HCT116 (cell line): ENCODE measurements at regions not wholly inside any gene's neighbourhood (a gene's known extent, or its start where the extent isn't known, plus 50 kb on each side); places are given as distances from the start of the nearest gene placed in this dataset.

Experiments used
- ATAC-seq: fragments of 200-7000 bp; cut with Tn5 transposase; 2 replicates; pipeline ENCODE4 v1.9.1; 2020; ENCODE audit warnings: mild to moderate bottlenecking, moderate library complexity
- BruUV-seq: library from RNA; stranded (reverse); fragments of 400-500 nt; replicated peaks from 2 replicates; lab custom pipeline; 2021; lab: Mats Ljungman, UMichigan
- CTCF ChIA-PET: fragments of 300-600 bp; sonication (Branson Sonifier 250); formaldehyde crosslinking; loops from one replicate; lab custom pipeline; 2021; ENCODE audit warnings: antibody characterized with exemption; lab: Charles Lee
- POLR2A ChIA-PET: fragments of 300-600, 350-600 bp; sonication (Branson Sonifier 250); formaldehyde crosslinking; loops from one replicate; lab custom pipeline; 2021; ENCODE audit warnings: antibody characterized with exemption; lab: Charles Lee
- RAD21 ChIA-PET, 2 experiments: fragments of 300-600 bp; sonication (Branson Sonifier 250); formaldehyde crosslinking; loops; one replicate each; lab custom pipeline; 2023; ENCODE audit warnings: low total read pairs in 2 of 2; ENCODE audit not compliant: uncharacterized antibody in 2 of 2, unreplicated experiment in 2 of 2, low non-redundant PET in 1 of 2; lab: Charles Lee
- DNase-seq: peaks from one replicate; pipeline ENCODE4 v3.0.0-alpha.2; 2010; ENCODE audit warnings: low read depth, low spot score
- H2AFZ ChIP-seq: fragments of 200-600 bp; shearing (Covaris generic), sonication (generic); 2 replicates; pipeline ENCODE4 v1.6.1; 2017; ENCODE audit warnings: low read depth, mixed run types, mixed read lengths, antibody characterized with exemption, low read length; ENCODE audit not compliant: poor library complexity, severe bottlenecking
- H3K27ac ChIP-seq: 2 replicates; pipeline ENCODE4 v1.5.1; 2012; ENCODE audit warnings: low read depth, low read length
- H3K27me3 ChIP-seq: fragments of 200-600 bp; sonication (generic); 2 replicates; pipeline ENCODE4 v1.6.1; 2016; ENCODE audit warnings: mixed run types, low read length, mixed read lengths; ENCODE audit not compliant: insufficient read depth
- H3K36me3 ChIP-seq, 2 experiments: fragments of 200-500 bp in 1 of 2; fragments of 200-600 bp in 1 of 2; sonication (Bioruptor generic) in 1 of 2; sonication (generic) in 1 of 2; 2 replicates each; pipeline versions ENCODE4 v1.5.1 to v1.6.1; 2014 to 2016; ENCODE audit warnings: low read length in 2 of 2, inconsistent platforms in 1 of 2, mixed read lengths in 1 of 2, mixed run types in 1 of 2; ENCODE audit not compliant: insufficient read depth in 2 of 2, control insufficient read depth in 1 of 2
- H3K4me1 ChIP-seq, 2 experiments: fragments of 200-600 bp in 1 of 2; sonication (generic) in 1 of 2; 2 replicates each; pipeline versions ENCODE4 v1.5.1 to v1.6.1; 2012 to 2017; ENCODE audit warnings: low read length in 2 of 2, inconsistent platforms in 1 of 2, mild to moderate bottlenecking in 1 of 2, mixed read lengths in 1 of 2, mixed run types in 1 of 2, moderate library complexity in 1 of 2; ENCODE audit not compliant: insufficient read depth in 2 of 2, control insufficient read depth in 1 of 2
- H3K4me2 ChIP-seq: fragments of 200-600 bp; sonication (generic); 2 replicates; pipeline ENCODE4 v1.6.1; 2017; ENCODE audit warnings: mixed run types, low read length, mixed read lengths
- H3K4me3 ChIP-seq, 2 experiments: fragments of 200-600 bp in 1 of 2; sonication (generic) in 1 of 2; replicated peaks in 1 of 2; 2 replicates each; pipeline ENCODE4 v1.5.1; 2011 to 2016; ENCODE audit warnings: low read length in 2 of 2, control low read depth in 1 of 2, low read depth in 1 of 2, mild to moderate bottlenecking in 1 of 2, mixed read lengths in 1 of 2, mixed run types in 1 of 2
- H3K79me2 ChIP-seq: fragments of 200-600 bp; sonication (generic); 2 replicates; pipeline ENCODE4 v1.6.1; 2017; ENCODE audit warnings: mild to moderate bottlenecking, mixed run types, low read length, moderate library complexity, mixed read lengths; ENCODE audit not compliant: insufficient read depth
- H3K9ac ChIP-seq: fragments of 200-600 bp; sonication (generic); 2 replicates; pipeline ENCODE4 v1.6.1; 2016; ENCODE audit warnings: low read length, mixed read lengths
- H3K9me2 ChIP-seq: fragments of 200-600 bp; sonication (generic), shearing (Covaris generic); 2 replicates; pipeline ENCODE4 v1.6.1; 2017; ENCODE audit warnings: mixed run types, mild to moderate bottlenecking, moderate library complexity; ENCODE audit not compliant: insufficient read depth
- H3K9me3 ChIP-seq, 2 experiments: fragments of 200-500 bp in 1 of 2; fragments of 200-600 bp in 1 of 2; sonication (Bioruptor generic) in 1 of 2; sonication (generic) in 1 of 2; 2 replicates each; pipeline ENCODE4 v1.6.1; 2014 to 2017; ENCODE audit warnings: low read length in 2 of 2, mixed read lengths in 2 of 2, inconsistent platforms in 1 of 2, low read depth in 1 of 2, mild to moderate bottlenecking in 1 of 2, mixed run types in 1 of 2, moderate library complexity in 1 of 2; ENCODE audit not compliant: control insufficient read depth in 1 of 2, insufficient read depth in 1 of 2
- H4K20me1 ChIP-seq: fragments of 200-600 bp; sonication (generic), shearing (Covaris generic); 2 replicates; pipeline ENCODE4 v1.6.1; 2017; ENCODE audit warnings: mixed run types, mild to moderate bottlenecking, moderate library complexity; ENCODE audit not compliant: insufficient read depth
- ATF3 ChIP-seq: IDR thresholded peaks from 2 replicates; pipeline ENCODE4 v1.6.1; 2012
- CEBPB ChIP-seq: IDR thresholded peaks from 2 replicates; pipeline ENCODE4 v1.6.1; 2012; ENCODE audit warnings: low read depth
- CTCF ChIP-seq, 3 experiments: fragments of 200-600 bp in 1 of 3; sonication (generic) in 1 of 3; IDR thresholded peaks in 2 of 3; conservative IDR thresholded peaks in 1 of 3; 2 replicates each; pipeline ENCODE4 v1.5.1; 2012 to 2017; ENCODE audit warnings: low read depth in 2 of 3, low read length in 2 of 3, antibody characterized with exemption in 1 of 3, borderline replicate concordance in 1 of 3, control low read depth in 1 of 3, mild to moderate bottlenecking in 1 of 3, mixed read lengths in 1 of 3, mixed run types in 1 of 3, moderate library complexity in 1 of 3; ENCODE audit not compliant: insufficient read depth in 1 of 3
- EGR1 ChIP-seq: IDR thresholded peaks from 2 replicates; pipeline ENCODE4 v1.6.1; 2012; ENCODE audit warnings: low read depth
- ELF1 ChIP-seq: IDR thresholded peaks from 2 replicates; pipeline ENCODE4 v1.6.1; 2012; ENCODE audit warnings: low read depth, borderline replicate concordance
- EZH2 ChIP-seq: fragments of 200-600 bp; sonication (generic); IDR thresholded peaks from 2 replicates; pipeline ENCODE4 v1.6.1; 2017; ENCODE audit warnings: antibody characterized with exemption, mixed run types
- EZH2phosphoT487 ChIP-seq: fragments of 200-600 bp; IDR thresholded peaks from 2 replicates; pipeline ENCODE4 v1.6.1; 2018; ENCODE audit warnings: antibody characterized with exemption, borderline replicate concordance
- JUND ChIP-seq: IDR thresholded peaks from 2 replicates; pipeline ENCODE4 v1.6.1; 2012
- MAX ChIP-seq: IDR thresholded peaks from 2 replicates; pipeline ENCODE4 v1.6.1; 2012
- POLR2AphosphoS5 ChIP-seq: IDR thresholded peaks from 2 replicates; pipeline ENCODE4 v1.6.1; 2011; ENCODE audit warnings: mild to moderate bottlenecking, low read depth, low read length, moderate library complexity
- RAD21 ChIP-seq: IDR thresholded peaks from 2 replicates; pipeline ENCODE4 v1.6.1; 2012; ENCODE audit warnings: low read depth, mild to moderate bottlenecking
- REST ChIP-seq: IDR thresholded peaks from 2 replicates; pipeline ENCODE4 v1.6.1; 2012; ENCODE audit warnings: low read depth
- SRF ChIP-seq: IDR thresholded peaks from 2 replicates; pipeline ENCODE4 v1.6.1; 2012; ENCODE audit warnings: low read depth
- TCF7L2 ChIP-seq: IDR thresholded peaks from 2 replicates; pipeline ENCODE4 v1.7.0; 2011; ENCODE audit warnings: borderline replicate concordance, inconsistent platforms; ENCODE audit not compliant: insufficient read depth, insufficient read length; ENCODE audit errors: extremely low read depth
- ZBTB33 ChIP-seq: IDR thresholded peaks from 2 replicates; pipeline ENCODE4 v1.6.1; 2011; ENCODE audit warnings: mild to moderate bottlenecking, low read length, moderate library complexity; ENCODE audit not compliant: insufficient replicate concordance; ENCODE audit errors: extremely low read depth
- ZFX ChIP-seq: fragments of 450-650 bp; IDR thresholded peaks from 2 replicates; pipeline ENCODE4 v1.6.1; 2017
- ZNF274 ChIP-seq: fragments of 200-500 bp; sonication (Bioruptor generic); IDR thresholded peaks from 2 replicates; pipeline ENCODE4 v1.6.1; 2014; ENCODE audit warnings: mild to moderate bottlenecking, low read depth, low read length, inconsistent platforms
- intact Hi-C: fragments of 100-400 bp; cut with micrococcal nuclease; formaldehyde crosslinking; loops from 2 replicates; pipeline ENCODE4 v1.10.0; 2022

- BruUV-seq: no TSS peak
- Histone ChIP-seq H4K20me1 (no peaks in the 10 kb centered on the region), H3K36me3 (no peaks in the 10 kb centered on the region), H3K9me2 (no peaks in the 10 kb centered on the region), H3K9me3 (no peaks in the 10 kb centered on the region), H3K4me1 (no peaks in the 10 kb centered on the region), H3K27ac (no peak overlapping the region), H3K9ac (no peak overlapping the region), H3K79me2 (no peaks in the 10 kb centered on the region), H3K27me3 (peaks cover 45% of the 10 kb centered on the region), H2AFZ (no peak overlapping the region), H3K4me3 (no peak overlapping the region), H3K4me2 (no peak overlapping the region)
- no peak for ATAC-seq
- intact Hi-C loops: no loop called here
- TF ChIP-seq ELF1 (no peak), EZH2 (no peak), POLR2AphosphoS5 (no peak), ATF3 (no peak), ZNF274 (no peak), JUND (no peak), EGR1 (no peak), ZFX (no peak), REST (no peak), EZH2phosphoT487 (no peak), TCF7L2 (no peak), MAX (no peak), ZBTB33 (no peak), CEBPB (no peak), SRF (no peak), CTCF (IDR thresholded peaks at IDR 0.05 in 2 of 3, conservative IDR thresholded peaks at IDR 0.05 in 1 of 3; ENCODE audit: borderline replicate concordance in 1 of 3, insufficient read depth in 1 of 3, low read depth in 2 of 3, low read length in 2 of 3) (no peak), RAD21 (no peak)
- RAD21 ChIA-PET: no interaction called here
- DNase-seq: no peak
- POLR2A ChIA-PET: no interaction called here
- CTCF ChIA-PET: no interaction called here
Measured at GRCh38 chr16:47978491-47979163, 177.2 kb downstream of the ABCC12 start.
